ENCODE measurements at regions not wholly inside any gene's neighbourhood (a gene's known extent, or its start where the extent isn't known, plus 50 kb on each side); places are given as distances from the start of the nearest gene placed in this dataset.

DNA sequence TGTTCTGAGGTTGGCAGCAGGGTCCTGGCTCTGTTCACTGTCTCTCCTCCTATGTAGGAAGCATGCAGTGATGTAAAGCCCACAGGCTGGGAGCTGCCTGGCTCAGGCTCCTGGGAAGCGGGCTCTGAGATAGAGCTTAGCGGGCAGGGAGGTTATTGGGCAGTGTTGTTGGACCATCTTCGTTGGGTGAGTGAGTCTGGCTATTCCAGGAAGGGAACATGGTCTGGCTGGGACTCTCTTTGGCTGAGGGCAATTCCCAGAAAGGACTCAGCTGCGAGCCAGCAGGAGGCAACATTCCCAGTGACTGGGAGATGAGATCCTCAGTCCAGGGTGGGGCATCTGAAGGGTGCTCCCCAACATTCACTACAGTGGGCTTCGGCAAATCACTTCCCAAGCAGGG, 96.2 kb downstream of the CCDC185 start:
- TF ChIP-seq, protein P1, sequence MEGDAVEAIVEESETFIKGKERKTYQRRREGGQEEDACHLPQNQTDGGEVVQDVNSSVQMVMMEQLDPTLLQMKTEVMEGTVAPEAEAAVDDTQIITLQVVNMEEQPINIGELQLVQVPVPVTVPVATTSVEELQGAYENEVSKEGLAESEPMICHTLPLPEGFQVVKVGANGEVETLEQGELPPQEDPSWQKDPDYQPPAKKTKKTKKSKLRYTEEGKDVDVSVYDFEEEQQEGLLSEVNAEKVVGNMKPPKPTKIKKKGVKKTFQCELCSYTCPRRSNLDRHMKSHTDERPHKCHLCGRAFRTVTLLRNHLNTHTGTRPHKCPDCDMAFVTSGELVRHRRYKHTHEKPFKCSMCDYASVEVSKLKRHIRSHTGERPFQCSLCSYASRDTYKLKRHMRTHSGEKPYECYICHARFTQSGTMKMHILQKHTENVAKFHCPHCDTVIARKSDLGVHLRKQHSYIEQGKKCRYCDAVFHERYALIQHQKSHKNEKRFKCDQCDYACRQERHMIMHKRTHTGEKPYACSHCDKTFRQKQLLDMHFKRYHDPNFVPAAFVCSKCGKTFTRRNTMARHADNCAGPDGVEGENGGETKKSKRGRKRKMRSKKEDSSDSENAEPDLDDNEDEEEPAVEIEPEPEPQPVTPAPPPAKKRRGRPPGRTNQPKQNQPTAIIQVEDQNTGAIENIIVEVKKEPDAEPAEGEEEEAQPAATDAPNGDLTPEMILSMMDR (conservative IDR thresholded peaks at IDR 0.05 in 1 of 2, IDR thresholded peaks at IDR 0.05 in 1 of 2; ENCODE audit: extremely low read depth in 1 of 2, insufficient read depth in 1 of 2, low read depth in 1 of 2, low read length in 2 of 2) = no peak
- no peak for TF ChIP-seq EZH2 (IDR thresholded peaks at IDR 0.05; ENCODE audit: borderline replicate concordance, low read length)

All from mammary epithelial cell (primary cell).